IPS-20b (cell line): ENCODE measurements at regions not wholly inside any gene's neighbourhood (a gene's known extent, or its start where the extent isn't known, plus 50 kb on each side); places are given as distances from the start of the nearest gene placed in this dataset.
"Not testable (repeated sequence)": the region's sequence is repeated elsewhere in the genome, so short reads cannot be mapped to it uniquely, and the experiment has no call there.

Experiments
- H3K27ac ChIP-seq: one replicate; pipeline ENCODE4 v1.5.1; 2013; ENCODE audit warnings: low read length
- H3K27me3 ChIP-seq: 2 replicates; pipeline ENCODE4 v1.6.1; 2013; ENCODE audit warnings: mild to moderate bottlenecking, low read length, inconsistent platforms; ENCODE audit not compliant: insufficient read depth
- H3K36me3 ChIP-seq: 2 replicates; pipeline ENCODE4 v1.6.1; 2013; ENCODE audit warnings: low read depth, mild to moderate bottlenecking, inconsistent platforms, low read length, moderate library complexity; ENCODE audit not compliant: insufficient read depth
- H3K4me1 ChIP-seq: 2 replicates; pipeline ENCODE4 v1.6.1; 2013; ENCODE audit warnings: mild to moderate bottlenecking, control low read depth, inconsistent platforms, low read length, moderate library complexity; ENCODE audit not compliant: insufficient read depth
- H3K4me3 ChIP-seq: 2 replicates; pipeline ENCODE4 v1.5.1; 2013; ENCODE audit warnings: mild to moderate bottlenecking, low read length, inconsistent platforms
- H3K9ac ChIP-seq: 2 replicates; pipeline ENCODE4 v1.6.1; 2013; ENCODE audit warnings: low read depth, mild to moderate bottlenecking, inconsistent platforms, low read length, moderate library complexity
- H3K9me3 ChIP-seq: 2 replicates; pipeline ENCODE4 v1.6.1; 2013; ENCODE audit warnings: mild to moderate bottlenecking, low read depth, low read length, inconsistent platforms; ENCODE audit not compliant: insufficient read depth

DNA sequence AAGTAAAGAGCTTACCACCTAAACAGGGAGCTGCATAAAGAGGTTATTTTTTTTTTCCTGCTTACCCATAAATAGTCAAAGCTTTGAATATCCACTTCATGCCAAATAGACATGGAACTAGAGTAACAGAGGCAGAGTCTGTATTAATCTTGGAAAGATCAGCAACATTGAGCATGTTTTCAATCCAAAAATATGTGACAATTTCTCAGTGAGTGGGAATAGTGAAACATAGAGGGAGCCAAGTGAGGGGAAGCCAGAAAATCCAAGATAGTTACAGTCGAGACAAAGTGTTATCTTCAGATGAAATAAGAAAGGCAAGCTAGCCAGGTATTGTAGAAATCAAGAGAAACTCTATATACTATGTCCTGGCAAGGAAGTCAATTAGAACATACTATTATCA, 122.3 kb upstream of the TACR3 start:
- Histone ChIP-seq H3K27me3 (no peaks in the 10 kb centered on the region), H3K4me3 (no peak overlapping the region), H3K9ac (no peak overlapping the region), H3K4me1 (no peaks in the 10 kb centered on the region), H3K9me3 (no peaks in the 10 kb centered on the region; the same call in 1 of the 2 replicates), H3K27ac (no peak overlapping the region), H3K36me3 (no peaks in the 10 kb centered on the region)

DNA sequence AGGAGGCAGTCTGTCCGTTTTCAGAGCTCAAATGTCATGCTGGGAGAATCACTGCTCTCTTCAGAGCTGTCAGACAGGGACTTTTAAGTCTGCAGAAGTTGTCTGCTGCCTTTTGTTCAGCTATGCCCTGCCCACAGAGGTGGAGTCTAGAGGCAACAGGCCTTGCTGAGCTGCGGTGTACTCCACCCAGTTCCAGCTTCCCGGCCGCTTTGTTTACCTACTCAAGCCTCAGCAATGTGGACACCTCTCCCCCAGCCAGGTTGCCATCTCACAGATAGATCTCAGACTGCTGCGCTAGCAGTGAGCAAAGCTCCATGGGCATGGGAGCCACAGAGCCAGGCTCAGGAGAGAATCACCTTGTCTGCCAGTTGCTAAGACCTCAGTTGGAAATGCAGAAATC, 90.5 kb upstream of the TACR3 start:
- H3K9ac ChIP-seq, H3K27me3 ChIP-seq, H3K9me3 ChIP-seq, H3K36me3 ChIP-seq, H3K27ac ChIP-seq, H3K4me1 ChIP-seq, H3K4me3 ChIP-seq: not testable (repeated sequence)

- no peak overlapping the region for H3K4me3 ChIP-seq
- H3K9me3 ChIP-seq: no peaks in the 10 kb centered on the region
- H3K9ac ChIP-seq: no peak overlapping the region
- no peaks in the 10 kb centered on the region for H3K4me1 ChIP-seq
- no peaks in the 10 kb centered on the region for H3K27me3 ChIP-seq
- H3K36me3 ChIP-seq: no peaks in the 10 kb centered on the region
- no peak overlapping the region for H3K27ac ChIP-seq
Measured at GRCh38 chr4:103802766-103803165, 83.0 kb upstream of the TACR3 start.

DNA sequence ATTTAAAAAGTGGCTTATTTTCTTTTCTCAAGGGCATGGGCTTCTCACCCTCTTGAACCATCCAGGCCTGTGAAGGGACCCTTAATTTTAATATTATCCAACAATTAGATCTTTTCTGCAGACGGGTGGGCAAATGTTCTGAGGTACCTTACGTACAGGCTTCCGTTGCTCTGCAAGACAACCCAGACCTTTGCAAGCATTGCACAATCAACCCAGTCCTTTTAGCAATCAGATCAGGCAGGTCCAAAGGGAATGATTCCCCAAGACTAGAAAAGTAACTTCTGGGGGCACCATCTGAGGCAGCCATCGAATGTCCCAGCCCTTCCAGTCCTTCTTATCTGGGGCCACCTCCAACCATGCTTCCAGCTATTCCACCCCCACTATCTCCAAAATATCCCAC, 67.3 kb upstream of the TACR3 start:
- Histone ChIP-seq H3K4me3 (no peak overlapping the region), H3K4me1 (no peaks in the 10 kb centered on the region), H3K36me3 (no peaks in the 10 kb centered on the region), H3K9ac (no peak overlapping the region), H3K9me3 (peaks cover 5% of the 10 kb centered on the region; the same call in 1 of the 2 replicates), H3K27me3 (no peaks in the 10 kb centered on the region), H3K27ac (no peak overlapping the region)

- Histone ChIP-seq H3K9me3 (peaks cover 5% of the 10 kb centered on the region; the same call in 1 of the 2 replicates), H3K4me3 (no peak overlapping the region), H3K36me3 (no peaks in the 10 kb centered on the region), H3K4me1 (no peaks in the 10 kb centered on the region), H3K27me3 (no peaks in the 10 kb centered on the region), H3K9ac (no peak overlapping the region), H3K27ac (no peak overlapping the region)
Measured at GRCh38 chr4:103786593-103786992, 66.8 kb upstream of the TACR3 start.

DNA sequence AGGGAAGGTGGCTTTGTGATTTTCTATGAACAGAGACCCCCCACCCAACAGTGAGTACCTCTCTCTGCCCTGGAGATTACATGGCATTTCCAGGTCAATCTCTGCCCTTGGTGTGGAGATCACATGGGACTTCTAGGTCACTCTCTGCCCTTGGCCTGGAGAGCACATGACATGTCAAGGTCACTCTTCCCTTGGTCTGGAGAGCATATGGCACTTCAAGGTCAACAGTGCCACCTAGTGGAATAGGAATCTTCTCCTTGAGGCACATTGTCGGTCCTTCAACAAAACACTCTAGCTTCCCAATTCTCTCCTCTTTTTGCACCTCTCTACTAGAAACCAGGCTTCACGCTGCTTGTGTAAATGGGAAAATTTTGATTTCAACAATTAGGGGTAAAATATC, 66.2 kb upstream of the TACR3 start:
- no peaks in the 10 kb centered on the region for H3K27me3 ChIP-seq
- no peak overlapping the region for H3K9ac ChIP-seq
- H3K9me3 ChIP-seq: peaks cover 5% of the 10 kb centered on the region; the same call in 1 of the 2 replicates
- no peak overlapping the region for H3K27ac ChIP-seq
- H3K4me3 ChIP-seq: no peak overlapping the region
- H3K36me3 ChIP-seq: no peaks in the 10 kb centered on the region
- H3K4me1 ChIP-seq: no peaks in the 10 kb centered on the region

- Histone ChIP-seq H3K9ac (no peak overlapping the region), H3K4me1 (peaks cover 11% of the 10 kb centered on the region; the same call in 1 of the 2 replicates), H3K27ac (no peak overlapping the region), H3K27me3 (peaks cover 8% of the 10 kb centered on the region; the same call in 1 of the 2 replicates), H3K9me3 (no peaks in the 10 kb centered on the region), H3K4me3 (no peak overlapping the region), H3K36me3 (no peaks in the 10 kb centered on the region)
Measured at GRCh38 chr4:103778221-103778620, 58.4 kb upstream of the TACR3 start.

- peaks cover 11% of the 10 kb centered on the region; the same call in 1 of the 2 replicates for H3K4me1 ChIP-seq
- H3K36me3 ChIP-seq: no peaks in the 10 kb centered on the region
- H3K27ac ChIP-seq: no peak overlapping the region
- peaks cover 7% of the 10 kb centered on the region; the same call in 1 of the 2 replicates for H3K27me3 ChIP-seq
- H3K4me3 ChIP-seq: peak overlapping the region; percentile 43; the same call in 1 of the 2 replicates
- H3K9ac ChIP-seq: no peak overlapping the region
- no peaks in the 10 kb centered on the region for H3K9me3 ChIP-seq
Measured at GRCh38 chr4:103774326-103774825, 54.6 kb upstream of the TACR3 start.

DNA sequence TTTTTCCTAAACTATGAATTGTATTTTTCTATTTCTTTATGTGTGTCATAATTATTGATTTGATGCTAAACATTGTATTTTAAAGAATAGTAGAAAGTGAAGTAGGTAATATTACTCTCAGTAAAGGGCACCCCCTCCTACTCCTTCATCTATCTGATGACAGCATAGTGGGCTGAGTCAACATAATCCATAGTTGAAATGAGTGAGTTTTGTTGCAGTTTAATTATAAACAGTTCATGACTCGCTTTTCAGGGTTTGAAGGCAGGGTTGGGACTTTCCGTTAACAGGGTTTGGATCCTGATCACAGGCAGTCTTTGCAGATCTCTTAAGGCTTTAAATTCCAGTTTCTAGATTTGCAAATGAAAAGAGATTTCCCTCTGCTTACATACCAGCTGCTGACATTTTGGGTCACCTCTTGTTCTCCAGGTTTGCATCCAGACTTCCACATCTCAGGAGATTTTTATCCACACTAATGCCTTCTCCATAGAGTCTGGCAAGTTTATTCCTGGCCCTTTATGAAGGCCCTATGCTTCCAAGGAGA, 54.0 kb upstream of the TACR3 start:
- H3K4me3 ChIP-seq: peak overlapping the region; percentile 43
- H3K9ac ChIP-seq: no peak overlapping the region
- H3K36me3 ChIP-seq: no peaks in the 10 kb centered on the region
- H3K4me1 ChIP-seq: peaks cover 11% of the 10 kb centered on the region; the same call in 1 of the 2 replicates
- H3K27me3 ChIP-seq: 0 out of 2 replicates have a peak, but pooled peaks cover under 1% of the 10 kb centered on the region
- no peak overlapping the region for H3K27ac ChIP-seq
- H3K9me3 ChIP-seq: no peaks in the 10 kb centered on the region
